ENCODE measurements at regions not wholly inside any gene's neighbourhood (a gene's known extent, or its start where the extent isn't known, plus 50 kb on each side); places are given as distances from the start of the nearest gene placed in this dataset.

- TF ChIP-seq POLR2A (IDR thresholded peaks at IDR 0.05): no peak
- TF ChIP-seq POLR2AphosphoS5 (IDR thresholded peaks at IDR 0.05): no peak
These were observed 151.6 kb downstream of the KDR start for GRCh38 chr4:54973784-54974183.
